Stomach (tissue), 8 donors: ENCODE measurements at regions not wholly inside any gene's neighbourhood (a gene's known extent, or its start where the extent isn't known, plus 50 kb on each side); places are given as distances from the start of the nearest gene placed in this dataset.

Experiments used
- DNase-seq, 2 donors: peaks; one replicate each; pipeline versions ENCODE4 v3.0.0 to v3.0.0-alpha.2; 2013 to 2019
- H3K27ac ChIP-seq, 5 donors: fragments of 200-600 bp in 4 of 5; sonication (generic) in 4 of 5; one replicate each; pipeline ENCODE4 v1.5.1; 2013 to 2019; ENCODE audit warnings: mild to moderate bottlenecking in 1 of 5, moderate library complexity in 1 of 5
- H3K27me3 ChIP-seq, 3 donors: fragments of 200-600 bp; sonication (generic); one replicate each; pipeline ENCODE4 v1.5.1; 2017 to 2019; ENCODE audit warnings: mixed run types in 1 of 3
- H3K36me3 ChIP-seq, 4 donors: fragments of 200-600 bp; sonication (generic); 1 replicate in 3 of 4; 2 replicates in 1 of 4; pipeline ENCODE4 v1.5.1; 2016 to 2019
- H3K4me1 ChIP-seq, 4 donors: fragments of 200-600 bp; sonication (generic); one replicate each; pipeline ENCODE4 v1.5.1; 2016 to 2019
- H3K4me3 ChIP-seq, 4 donors: fragments of 200-600 bp; sonication (generic) in 3 of 4; one replicate each; pipeline ENCODE4 v1.5.1; 2016 to 2019; ENCODE audit warnings: mild to moderate bottlenecking in 1 of 4
- H3K9me3 ChIP-seq, 4 donors: fragments of 200-600 bp; sonication (generic); one replicate each; pipeline ENCODE4 v1.5.1; 2016 to 2019
- CTCF ChIP-seq, 7 experiments: fragments of 450-650 bp in 4 of 7; fragments of 200-600 bp in 3 of 7; sonication (generic) in 3 of 7; IDR thresholded peaks; one replicate each; pipeline ENCODE4 v1.5.1; 2016 to 2019; ENCODE audit warnings: antibody characterized with exemption in 7 of 7, control low read depth in 2 of 7, mild to moderate bottlenecking in 1 of 7
- EP300 ChIP-seq: sonication (generic); formaldehyde crosslinking; IDR thresholded peaks from one replicate; pipeline ENCODE4 v1.6.1; 2017; ENCODE audit warnings: antibody characterized with exemption
- POLR2A ChIP-seq, 4 donors: fragments of 450-650 bp; IDR thresholded peaks; one replicate each; pipeline ENCODE4 v1.6.1; 2016; ENCODE audit warnings: antibody characterized with exemption in 4 of 4, control low read depth in 2 of 4, mild to moderate bottlenecking in 1 of 4, moderate library complexity in 1 of 4
- POLR2AphosphoS5 ChIP-seq, 3 donors: sonication (generic); formaldehyde crosslinking; IDR thresholded peaks; one replicate each; pipeline ENCODE4 v1.6.1; 2016; ENCODE audit warnings: antibody characterized with exemption in 3 of 3
- WGBS, 5 donors: extraction: QIAGEN DNeasy Blood & Tissue Kit in 3 of 5; methylation state at CpG; one replicate each; pipeline versions ENCODE4 v1.1.5 to v1.1.7; 2013 to 2018; 5-methylcytosine and 5-hydroxymethylcytosine counted together
- intact Hi-C: fragments of 100-400 bp; cut with DNase I; formaldehyde crosslinking; loops from one replicate; pipeline ENCODE4 v1.15.1; 2023; ENCODE audit warnings: low total_unique reads
- donor health status: healthy with polysubstance abuse.
- donor health status: Bipolar disorder and iron deficiency.
- donor health status: healthy.

GRCh38 chr2:60379216-60379615 is 174.2 kb downstream of the BCL11A start:
- intact Hi-C loops = no loop called here
- Histone ChIP-seq H3K4me3 (no peak overlapping the region), H3K36me3 (no peaks in the 10 kb centered on the region), H3K9me3 (no peaks in the 10 kb centered on the region), H3K27me3 (no peaks in the 10 kb centered on the region), H3K27ac (no peak overlapping the region), H3K4me1 (peaks cover 0 to 11% (median 0%) of the 10 kb centered on the region in 4 donors)
- TF ChIP-seq CTCF (IDR thresholded peaks at IDR 0.05) = no peak
- TF ChIP-seq EP300 = no peak
- no peak for TF ChIP-seq POLR2AphosphoS5 (IDR thresholded peaks at IDR 0.05)
- TF ChIP-seq POLR2A (IDR thresholded peaks at IDR 0.05) = no peak
- 61 to 85% (median 82%) methylated on average over 7 of the region's 7 CpGs for WGBS, 5 donors
- no peak for DNase-seq

GRCh38 chr2:60377825-60378224 is 175.6 kb downstream of the BCL11A start:
- no peak for TF ChIP-seq EP300
- TF ChIP-seq CTCF (IDR thresholded peaks at IDR 0.05) = no peak
- no peak for TF ChIP-seq POLR2A (IDR thresholded peaks at IDR 0.05)
- TF ChIP-seq POLR2AphosphoS5 (IDR thresholded peaks at IDR 0.05) = no peak

GRCh38 chr2:60376252-60376651 is 177.2 kb downstream of the BCL11A start:
- no peaks in the 10 kb centered on the region for H3K27me3 ChIP-seq
- no peaks in the 10 kb centered on the region for H3K36me3 ChIP-seq
- peaks cover 0 to 11% (median 0%) of the 10 kb centered on the region in 4 donors for H3K4me1 ChIP-seq
- no peak for TF ChIP-seq POLR2AphosphoS5 (IDR thresholded peaks at IDR 0.05)
- TF ChIP-seq POLR2A (IDR thresholded peaks at IDR 0.05) = no peak
- no peak for TF ChIP-seq CTCF (IDR thresholded peaks at IDR 0.05)
- no peak for TF ChIP-seq EP300
- no peak for DNase-seq
- H3K27ac ChIP-seq = no peak overlapping the region
- intact Hi-C loops = no loop called here
- H3K9me3 ChIP-seq = no peaks in the 10 kb centered on the region
- WGBS, 5 donors = 69 to 95% (median 85%) methylated on average over 3 of the region's 3 CpGs
- H3K4me3 ChIP-seq = no peak overlapping the region

More at GRCh38 chr2:60377825-60378224, 175.6 kb downstream of the BCL11A start:
- Histone ChIP-seq H3K27me3 (no peaks in the 10 kb centered on the region), H3K36me3 (no peaks in the 10 kb centered on the region), H3K4me3 (no peak overlapping the region), H3K9me3 (no peaks in the 10 kb centered on the region), H3K27ac (no peak overlapping the region), H3K4me1 (peaks cover 0 to 11% (median 0%) of the 10 kb centered on the region in 4 donors)
- DNase-seq = no peak
- intact Hi-C loops = no loop called here
- WGBS, 5 donors = 85 to 94% (median 89%) methylated on average over 3 of the region's 3 CpGs

GRCh38 chr2:60371681-60372080 is 181.8 kb downstream of the BCL11A start:
- TF ChIP-seq CTCF (IDR thresholded peaks at IDR 0.05) (no peak), EP300 (no peak), POLR2AphosphoS5 (IDR thresholded peaks at IDR 0.05) (no peak)
- Histone ChIP-seq H3K9me3 (no peaks in the 10 kb centered on the region), H3K27ac (no peak overlapping the region), H3K4me3 (no peak overlapping the region), H3K27me3 (no peaks in the 10 kb centered on the region), H3K4me1 (no peaks in the 10 kb centered on the region), H3K36me3 (no peaks in the 10 kb centered on the region)
- DNase-seq = no peak
- intact Hi-C loops = no loop called here
- 49 to 77% (median 63%) methylated on average over 3 of the region's 3 CpGs for WGBS, 5 donors
